HG02970 (cell line): ENCODE measurements at regions not wholly inside any gene's neighbourhood (a gene's known extent, or its start where the extent isn't known, plus 50 kb on each side); places are given as distances from the start of the nearest gene placed in this dataset.

Experiments used
- ATAC-seq: cut with Tn5 transposase; IDR thresholded peaks from one replicate; pipeline ENCODE4 v1.9.1; 2021; ENCODE audit warnings: mild to moderate bottlenecking, moderate library complexity, moderate number of reproducible peaks; ENCODE audit not compliant: unreplicated experiment, low FRiP score

- ATAC-seq, result no peak
Observed at GRCh38 chr5:155282503-155283107, 269.1 kb downstream of the KIF4B start.

GRCh38 chr5:155285706-155286105, 272.2 kb downstream of the KIF4B start:
- no peak for ATAC-seq

GRCh38 chr5:155290937-155291336, 277.4 kb downstream of the KIF4B start:
- ATAC-seq, result no peak

GRCh38 chr5:155293605-155294178, 280.1 kb downstream of the KIF4B start:
- ATAC-seq, result no peak

- ATAC-seq, result no peak
Observed at GRCh38 chr5:155295111-155295510, 281.6 kb downstream of the KIF4B start.

GRCh38 chr5:155299386-155300005, 285.9 kb downstream of the KIF4B start:
- no peak for ATAC-seq

- ATAC-seq, result no peak
Observed at GRCh38 chr5:155303120-155303519, 289.6 kb downstream of the KIF4B start.

- ATAC-seq, result no peak
Observed at GRCh38 chr5:155307229-155307628, 293.7 kb downstream of the KIF4B start.

- ATAC-seq, result no peak
Observed at GRCh38 chr5:155308289-155308688, 294.7 kb downstream of the KIF4B start.

- ATAC-seq, result no peak
Observed at GRCh38 chr5:155309021-155309746, 295.6 kb downstream of the KIF4B start.

GRCh38 chr5:155311721-155312120, 298.2 kb downstream of the KIF4B start:
- no peak for ATAC-seq

- ATAC-seq, result no peak
Observed at GRCh38 chr5:155313518-155313917, 300.0 kb downstream of the KIF4B start.

- ATAC-seq, result no peak
Observed at GRCh38 chr5:155316070-155316714, 302.6 kb downstream of the KIF4B start.

GRCh38 chr5:155332618-155333017, 319.1 kb downstream of the KIF4B start:
- ATAC-seq, result no peak

- ATAC-seq, result no peak
Observed at GRCh38 chr5:155342956-155343355, 329.4 kb downstream of the KIF4B start.

- no peak for ATAC-seq
Observed at GRCh38 chr5:155343468-155343867, 329.9 kb downstream of the KIF4B start.

GRCh38 chr5:155353231-155353630, 339.7 kb downstream of the KIF4B start:
- ATAC-seq, result no peak

GRCh38 chr5:155366096-155366495, 352.5 kb downstream of the KIF4B start:
- no peak for ATAC-seq

GRCh38 chr5:155367841-155368240, 354.3 kb downstream of the KIF4B start:
- ATAC-seq, result no peak

GRCh38 chr5:155368490-155368889, 354.9 kb downstream of the KIF4B start:
- no peak for ATAC-seq

- no peak for ATAC-seq
Observed at GRCh38 chr5:155380480-155380879, 366.9 kb downstream of the KIF4B start.
